GM23338 (cell line): ENCODE measurements at regions not wholly inside any gene's neighbourhood (a gene's known extent, or its start where the extent isn't known, plus 50 kb on each side); places are given as distances from the start of the nearest gene placed in this dataset.

ENCODE experiments used
- ATAC-seq: fragments of 200-7000 bp; cut with Tn5 transposase; 3 replicates; pipeline ENCODE4 v1.9.1; 2020
- DNase-seq: peaks from one replicate; pipeline ENCODE4 v3.0.0-alpha.2; 2015; ENCODE audit warnings: low spot score
- H2AFZ ChIP-seq: fragments of 200-600 bp; sonication (generic); 2 replicates; pipeline ENCODE4 v1.8.0; 2016; ENCODE audit warnings: antibody characterized with exemption, mild to moderate bottlenecking, moderate library complexity
- H3F3A ChIP-seq: fragments of 200-600 bp; sonication (generic); replicated peaks from 2 replicates; pipeline ENCODE4 v1.8.0; 2017; ENCODE audit warnings: antibody characterized with exemption, mixed run types, low read depth
- H3K27ac ChIP-seq: fragments of 200-600 bp; sonication (generic); 2 replicates; pipeline ENCODE4 v1.6.1; 2016; ENCODE audit warnings: low read depth
- H3K27me3 ChIP-seq: fragments of 200-600 bp; sonication (generic); 2 replicates; pipeline ENCODE4 v1.8.0; 2016; ENCODE audit warnings: mild to moderate bottlenecking, mixed run types, moderate library complexity; ENCODE audit not compliant: insufficient read depth
- H3K36me3 ChIP-seq: fragments of 200-600 bp; sonication (generic); 2 replicates; pipeline ENCODE4 v1.8.0; 2016; ENCODE audit warnings: mild to moderate bottlenecking; ENCODE audit not compliant: insufficient read depth
- H3K4me1 ChIP-seq: fragments of 200-600 bp; sonication (generic); 2 replicates; pipeline ENCODE4 v1.8.0; 2016; ENCODE audit warnings: mild to moderate bottlenecking, moderate library complexity; ENCODE audit not compliant: insufficient read depth
- H3K4me2 ChIP-seq: fragments of 200-600 bp; sonication (generic); 2 replicates; pipeline ENCODE4 v1.7.1; 2017; ENCODE audit warnings: mixed run types
- H3K4me3 ChIP-seq: fragments of 200-600 bp; sonication (generic); 2 replicates; pipeline ENCODE4 v1.6.1; 2016; ENCODE audit warnings: mixed run types
- H3K79me2 ChIP-seq: fragments of 200-600 bp; sonication (generic); replicated peaks from 2 replicates; pipeline ENCODE4 v1.8.0; 2017; ENCODE audit warnings: mild to moderate bottlenecking; ENCODE audit not compliant: insufficient read depth
- H3K9me2 ChIP-seq: fragments of 200-600 bp; sonication (generic); 2 replicates; pipeline ENCODE4 v1.8.0; 2017; ENCODE audit not compliant: insufficient read depth
- H4K20me1 ChIP-seq: fragments of 200-600 bp; sonication (generic); replicated peaks from 2 replicates; pipeline ENCODE4 v1.8.0; 2017; ENCODE audit warnings: mild to moderate bottlenecking; ENCODE audit not compliant: insufficient read depth
- H3K27ac Mint-ChIP-seq: 2 replicates; pipeline ENCODE4 v1.8.0; 2020; ENCODE audit warnings: inconsistent platforms, mild to moderate bottlenecking, moderate library complexity, mixed read lengths
- H3K27me3 Mint-ChIP-seq: 3 replicates; pipeline ENCODE4 v1.8.0; 2022; ENCODE audit warnings: low read depth, mild to moderate bottlenecking, moderate library complexity, mixed read lengths, inconsistent platforms; ENCODE audit not compliant: insufficient read depth, poor library complexity
- H3K36me3 Mint-ChIP-seq: 3 replicates; pipeline ENCODE4 v1.8.0; 2021; ENCODE audit warnings: low read depth, mild to moderate bottlenecking, inconsistent platforms, moderate library complexity, mixed read lengths
- H3K4me1 Mint-ChIP-seq: 3 replicates; pipeline ENCODE4 v1.8.0; 2020; ENCODE audit warnings: mild to moderate bottlenecking, inconsistent platforms, mixed read lengths
- H3K4me3 Mint-ChIP-seq: 3 replicates; pipeline ENCODE4 v1.8.0; 2021; ENCODE audit warnings: moderate library complexity, mild to moderate bottlenecking, inconsistent platforms, mixed read lengths
- H3K9me3 Mint-ChIP-seq: 3 replicates; pipeline ENCODE4 v1.8.0; 2020; ENCODE audit warnings: moderate library complexity, mild to moderate bottlenecking, inconsistent platforms, mixed read lengths
- CREB1 ChIP-seq: fragments of 250-450 bp; sonication (Bioruptor Pico); IDR thresholded peaks from 2 replicates; pipeline ENCODE4 v1.5.0; 2020; ENCODE audit warnings: low read depth, mild to moderate bottlenecking, moderate library complexity
- CTCF ChIP-seq, 2 experiments: fragments of 200-600 bp in 1 of 2; sonication (generic) in 1 of 2; conservative IDR thresholded peaks; 2 replicates each; pipeline versions ENCODE4 v1.5.1 to v1.6.1; 2016 to 2017; ENCODE audit warnings: antibody characterized with exemption in 2 of 2, low read depth in 2 of 2, mild to moderate bottlenecking in 2 of 2, moderate library complexity in 1 of 2
- ETS1 ChIP-seq: IDR thresholded peaks from 2 replicates; pipeline ENCODE4 v1.6.1; 2016; ENCODE audit warnings: antibody characterized with exemption
- EZH2 ChIP-seq: fragments of 200-600 bp; sonication (generic); IDR thresholded peaks from one replicate; pipeline ENCODE4 v1.8.0; 2017; ENCODE audit warnings: antibody characterized with exemption, mild to moderate bottlenecking, low read depth; ENCODE audit not compliant: unreplicated experiment
- EZH2phosphoT487 ChIP-seq: fragments of 200-600 bp; sonication (generic); IDR thresholded peaks from one replicate; pipeline ENCODE4 v1.8.1; 2018; ENCODE audit warnings: antibody characterized with exemption; ENCODE audit not compliant: unreplicated experiment
- JUNB ChIP-seq: IDR thresholded peaks from one replicate; pipeline ENCODE4 v1.6.1; 2016; ENCODE audit warnings: antibody characterized with exemption; ENCODE audit not compliant: unreplicated experiment
- POLR2AphosphoS5 ChIP-seq: IDR thresholded peaks from 2 replicates; pipeline ENCODE4 v1.6.1; 2016; ENCODE audit warnings: antibody characterized with exemption, low read depth
- ZNF114 ChIP-seq: fragments of 250-450 bp; sonication (Bioruptor Pico); IDR thresholded peaks from 2 replicates; pipeline ENCODE4 v1.5.0; 2020; ENCODE audit warnings: mild to moderate bottlenecking, moderate library complexity
- ZNF462 ChIP-seq: fragments of 250-450 bp; sonication (Bioruptor Pico); IDR thresholded peaks from 2 replicates; pipeline ENCODE4 v1.5.0; 2020; ENCODE audit warnings: mild to moderate bottlenecking, moderate library complexity

GRCh38 chr1:17935230-17935629, 172.4 kb upstream of the IGSF21 start:
- no peaks in the 10 kb centered on the region for H3K27me3 Mint-ChIP-seq
- no peaks in the 10 kb centered on the region for H3F3A ChIP-seq
- H3K4me1 ChIP-seq, result no peaks in the 10 kb centered on the region
- no peaks in the 10 kb centered on the region for H3K79me2 ChIP-seq
- H4K20me1 ChIP-seq, result no peaks in the 10 kb centered on the region
- no peaks in the 10 kb centered on the region for H3K36me3 ChIP-seq
- H3K9me3 Mint-ChIP-seq, result peaks cover 9% of the 10 kb centered on the region
- no peak overlapping the region for H2AFZ ChIP-seq
- H3K4me1 Mint-ChIP-seq, result no peaks in the 10 kb centered on the region
- no peak for DNase-seq
- TF ChIP-seq JUNB, result no peak
- no peak for TF ChIP-seq CREB1
- TF ChIP-seq ZNF114 (CRISPR knock-in tag), result no peak
- TF ChIP-seq POLR2AphosphoS5, result no peak
- H3K4me2 ChIP-seq, result no peak overlapping the region
- no peak overlapping the region for H3K4me3 ChIP-seq
- H3K27ac Mint-ChIP-seq, result no peak overlapping the region
- H3K27me3 ChIP-seq, result no peaks in the 10 kb centered on the region
- no peaks in the 10 kb centered on the region for H3K36me3 Mint-ChIP-seq
- H3K4me3 Mint-ChIP-seq, result no peak overlapping the region
- no peak for ATAC-seq
- H3K27ac ChIP-seq, result no peak overlapping the region
- no peaks in the 10 kb centered on the region for H3K9me2 ChIP-seq

- Histone ChIP-seq H3K4me3 (no peak overlapping the region), H3K27ac (no peak overlapping the region), H3K4me1 (no peaks in the 10 kb centered on the region), H3K4me2 (no peak overlapping the region), H3K27me3 (no peaks in the 10 kb centered on the region), H3K79me2 (no peaks in the 10 kb centered on the region), H3K36me3 (no peaks in the 10 kb centered on the region), H3F3A (no peaks in the 10 kb centered on the region), H2AFZ (no peak overlapping the region), H3K9me2 (no peaks in the 10 kb centered on the region), H4K20me1 (no peaks in the 10 kb centered on the region)
- Mint-ChIP-seq H3K4me3 (no peak overlapping the region), H3K4me1 (no peaks in the 10 kb centered on the region), H3K27me3 (peaks cover 7% of the 10 kb centered on the region), H3K36me3 (no peaks in the 10 kb centered on the region), H3K9me3 (no peaks in the 10 kb centered on the region), H3K27ac (no peak overlapping the region)
- ATAC-seq (no peak), DNase-seq (no peak)
- TF ChIP-seq ETS1 (no peak), EZH2phosphoT487 (no peak), CTCF (conservative IDR thresholded peaks at IDR 0.05; ENCODE audit: low read depth in 2 of 2) (no peak), JUNB (no peak), ZNF462 (CRISPR knock-in tag) (no peak), EZH2 (no peak)
Observed at GRCh38 chr1:17941431-17942189, 166.0 kb upstream of the IGSF21 start.
